Hematopoietic multipotent progenitor cell treated with erythropoietin and hydrocortisone succinate and interleukin-3 and kit ligand, for 6 days (in vitro differentiated cells): ENCODE measurements at regions not wholly inside any gene's neighbourhood (a gene's known extent, or its start where the extent isn't known, plus 50 kb on each side); places are given as distances from the start of the nearest gene placed in this dataset.
A peak's percentile ranks its signal among the peaks of the same experiment; 100 is the strongest.
"Not testable (repeated sequence)": the region's sequence is repeated elsewhere in the genome, so short reads cannot be mapped to it uniquely, and the experiment has no call there.

Experiments used
- DNase-seq: peaks from one replicate; pipeline ENCODE4 v3.0.0-alpha.2; 2015

DNA sequence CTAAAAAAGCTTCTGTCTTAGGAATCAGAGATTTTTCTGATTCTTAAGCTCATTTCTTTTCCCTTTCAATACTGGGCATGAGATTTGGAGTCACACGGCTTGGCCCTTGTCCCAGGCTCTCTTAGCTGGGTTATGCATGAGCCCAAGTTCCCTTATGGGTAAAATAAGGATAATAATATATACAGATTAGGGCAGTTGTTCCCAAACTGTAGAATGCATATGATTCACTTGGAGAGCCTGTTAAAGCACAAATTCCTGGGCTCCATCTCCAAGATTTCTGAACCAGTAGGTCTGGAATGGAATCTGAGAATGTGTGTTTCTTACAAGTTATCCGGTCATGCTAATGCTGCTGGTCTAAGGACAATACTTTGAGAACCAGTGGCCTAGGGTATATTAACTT is 154.0 kb downstream of the REEP3 start:
- no peak for DNase-seq

- DNase-seq = no peak
Observed at GRCh38 chr10:63677001-63677400, 155.8 kb downstream of the REEP3 start.

DNA sequence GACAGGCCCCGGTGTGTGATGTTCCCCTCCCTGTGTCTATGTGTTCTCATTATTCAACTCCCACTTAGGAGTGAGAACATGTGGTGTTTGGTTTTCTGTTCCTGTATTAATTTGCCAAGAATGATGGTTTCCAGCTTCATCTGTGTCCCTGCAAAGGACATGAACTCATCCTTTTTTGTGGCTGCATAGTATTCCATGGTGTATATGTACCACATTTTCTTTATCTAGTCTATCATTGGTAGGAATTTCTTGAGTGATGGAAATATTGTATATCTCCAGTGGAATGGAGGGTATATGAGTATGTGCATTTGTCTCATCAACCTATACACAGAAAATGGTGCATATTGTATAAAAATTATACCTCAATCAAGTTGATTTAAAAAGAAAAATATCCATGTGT is 159.3 kb downstream of the REEP3 start:
- DNase-seq = not testable (repeated sequence)

DNA sequence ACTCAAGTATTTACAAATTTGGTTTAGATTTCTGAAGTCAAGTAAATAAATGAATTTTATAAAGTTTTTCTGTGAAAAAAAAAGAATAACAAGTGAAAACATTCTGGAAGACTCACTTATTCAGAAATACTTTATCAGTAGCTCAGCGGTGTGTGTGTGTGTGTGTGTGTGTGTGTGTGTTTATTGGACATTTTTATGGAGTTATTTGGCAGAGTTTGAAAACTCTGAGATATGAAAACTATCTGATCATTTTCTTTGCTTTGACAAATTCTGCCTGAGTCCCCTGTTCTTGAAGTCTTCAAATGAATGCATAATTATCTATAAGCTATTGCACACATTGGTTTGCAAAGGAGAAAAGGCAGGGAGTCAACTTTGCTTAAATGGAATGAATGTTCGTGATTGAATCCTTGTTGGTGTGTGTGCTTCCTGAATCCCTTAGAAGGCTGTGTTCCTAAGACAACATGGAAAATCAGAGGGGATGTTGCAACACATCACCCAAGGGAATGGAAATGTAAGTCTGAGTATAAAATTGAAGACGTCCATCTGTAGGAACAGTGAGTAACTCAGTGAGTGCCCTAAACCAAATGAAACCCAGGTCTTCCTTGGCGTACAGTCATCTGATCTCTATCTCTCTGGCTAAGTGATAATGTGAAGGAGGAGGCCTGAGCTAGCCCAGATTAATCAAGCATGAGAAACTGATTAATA is 160.9 kb downstream of the REEP3 start:
- DNase-seq = no peak

DNA sequence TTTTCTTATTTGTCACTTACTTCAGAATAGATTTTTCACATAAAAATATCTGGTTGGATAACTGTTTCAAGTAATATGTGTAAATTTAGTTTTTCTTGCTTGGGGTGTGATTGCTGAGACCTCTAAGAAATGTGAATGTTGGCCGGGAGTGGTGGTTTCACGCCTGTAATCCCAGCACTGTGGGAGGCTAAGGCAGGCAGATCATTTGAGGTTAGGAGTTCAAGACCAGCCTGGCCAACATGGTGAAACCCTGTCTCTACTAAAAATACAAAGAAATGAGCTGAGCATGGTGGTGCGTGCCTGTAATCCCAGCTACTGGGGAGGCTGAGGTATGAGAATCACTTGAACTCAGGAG is 161.5 kb downstream of the REEP3 start:
- DNase-seq = not testable (repeated sequence)

- DNase-seq = peak; percentile 3
Observed at GRCh38 chr10:63683223-63683622, 162.0 kb downstream of the REEP3 start.

DNA sequence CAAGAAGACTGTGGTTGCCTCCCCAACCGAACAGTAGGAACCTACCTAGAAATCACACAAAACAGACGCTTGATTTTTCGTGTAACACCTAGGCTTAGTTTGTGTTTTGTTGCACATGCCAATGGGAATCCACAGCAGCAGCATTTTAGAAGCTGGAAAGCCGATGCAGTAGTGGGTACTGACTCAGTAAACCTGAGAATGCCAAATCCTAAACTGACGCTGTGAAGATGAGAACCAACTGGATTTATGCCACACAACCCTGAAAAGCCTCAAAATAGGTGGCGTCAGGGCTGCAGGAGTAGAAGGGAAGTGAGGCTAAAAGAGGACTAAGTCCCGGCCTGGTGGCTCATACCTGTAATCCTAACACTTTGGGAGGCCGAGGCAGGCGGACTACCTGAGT is 162.5 kb downstream of the REEP3 start:
- no peak for DNase-seq

DNA sequence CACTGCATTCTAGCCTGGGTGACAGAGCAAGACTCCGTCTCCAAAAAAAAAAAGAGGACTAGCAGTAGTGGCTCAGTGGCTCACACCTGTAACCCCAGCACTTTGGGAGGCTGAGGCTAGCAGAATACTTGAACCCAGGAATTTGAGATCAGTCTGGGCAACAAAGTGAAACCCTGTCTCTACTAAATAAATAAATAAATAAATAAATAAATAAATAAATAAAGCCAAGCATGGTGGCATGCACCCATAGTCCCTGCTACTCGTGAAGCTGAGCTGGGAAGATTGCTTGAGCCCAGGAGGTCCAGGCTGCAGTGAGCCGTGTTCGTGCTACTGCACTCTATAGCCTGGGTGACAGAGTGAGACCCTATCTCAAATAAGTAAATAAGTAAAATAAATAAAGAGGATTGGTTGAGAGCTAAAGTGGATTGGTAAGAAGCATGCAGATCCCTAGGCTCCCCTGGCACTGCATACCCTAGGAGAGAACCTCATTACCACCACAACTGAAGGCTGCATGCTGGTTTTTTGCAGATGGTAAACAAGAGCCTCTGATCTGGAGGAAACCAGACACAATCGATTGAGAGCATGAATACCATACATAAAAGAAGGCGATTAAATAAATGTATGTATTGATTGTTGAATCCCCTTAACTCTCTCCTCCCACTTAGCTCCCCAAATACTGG is 163.2 kb downstream of the REEP3 start:
- DNase-seq = no peak

GRCh38 chr10:63689768-63690167 is 168.6 kb downstream of the REEP3 start:
- DNase-seq = no peak

- no peak for DNase-seq
Observed at GRCh38 chr10:63692220-63692896, 171.2 kb downstream of the REEP3 start.

DNA sequence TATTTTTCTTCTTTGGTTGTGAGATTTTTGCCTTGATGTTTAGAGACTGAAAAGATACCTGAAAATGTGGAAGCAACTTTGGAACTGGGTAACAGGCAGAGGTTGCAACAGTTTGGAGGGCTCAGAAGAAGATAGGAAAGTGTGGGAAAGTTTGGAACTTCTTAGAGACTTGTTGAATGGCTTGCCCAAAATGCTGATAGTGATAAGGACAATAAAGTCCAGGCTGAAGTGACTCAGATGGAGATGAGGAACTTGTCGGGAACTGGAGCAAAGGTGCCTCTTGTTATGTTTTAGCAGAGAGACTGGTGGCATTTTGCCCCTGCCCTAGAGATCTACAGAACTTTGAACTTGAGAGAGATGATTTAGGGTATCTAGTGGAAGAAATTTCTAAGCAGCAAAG is 171.8 kb downstream of the REEP3 start:
- DNase-seq = not testable (repeated sequence)

DNA sequence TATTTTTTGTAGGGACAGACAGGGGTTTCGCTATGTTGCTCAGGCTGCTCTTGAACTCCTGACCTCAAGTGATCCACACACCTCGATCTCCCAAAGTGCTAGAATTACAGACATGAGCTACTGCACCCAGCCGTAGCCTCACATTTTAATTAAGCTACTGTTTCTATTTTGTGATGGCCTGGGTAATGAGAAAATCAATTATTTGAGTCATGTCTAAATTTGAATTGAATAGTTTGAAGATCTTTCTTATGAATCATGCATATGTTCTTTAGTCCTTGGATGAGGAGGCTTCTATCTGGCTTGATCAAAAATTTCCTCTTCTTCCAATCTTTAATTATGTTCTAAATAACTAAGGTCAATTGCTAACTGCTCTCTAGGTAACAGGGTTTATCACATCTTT is 175.0 kb downstream of the REEP3 start:
- DNase-seq = no peak

GRCh38 chr10:63697956-63698786 is 177.0 kb downstream of the REEP3 start:
- no peak for DNase-seq

- no peak for DNase-seq
Observed at GRCh38 chr10:63698787-63699150, 177.6 kb downstream of the REEP3 start.

DNA sequence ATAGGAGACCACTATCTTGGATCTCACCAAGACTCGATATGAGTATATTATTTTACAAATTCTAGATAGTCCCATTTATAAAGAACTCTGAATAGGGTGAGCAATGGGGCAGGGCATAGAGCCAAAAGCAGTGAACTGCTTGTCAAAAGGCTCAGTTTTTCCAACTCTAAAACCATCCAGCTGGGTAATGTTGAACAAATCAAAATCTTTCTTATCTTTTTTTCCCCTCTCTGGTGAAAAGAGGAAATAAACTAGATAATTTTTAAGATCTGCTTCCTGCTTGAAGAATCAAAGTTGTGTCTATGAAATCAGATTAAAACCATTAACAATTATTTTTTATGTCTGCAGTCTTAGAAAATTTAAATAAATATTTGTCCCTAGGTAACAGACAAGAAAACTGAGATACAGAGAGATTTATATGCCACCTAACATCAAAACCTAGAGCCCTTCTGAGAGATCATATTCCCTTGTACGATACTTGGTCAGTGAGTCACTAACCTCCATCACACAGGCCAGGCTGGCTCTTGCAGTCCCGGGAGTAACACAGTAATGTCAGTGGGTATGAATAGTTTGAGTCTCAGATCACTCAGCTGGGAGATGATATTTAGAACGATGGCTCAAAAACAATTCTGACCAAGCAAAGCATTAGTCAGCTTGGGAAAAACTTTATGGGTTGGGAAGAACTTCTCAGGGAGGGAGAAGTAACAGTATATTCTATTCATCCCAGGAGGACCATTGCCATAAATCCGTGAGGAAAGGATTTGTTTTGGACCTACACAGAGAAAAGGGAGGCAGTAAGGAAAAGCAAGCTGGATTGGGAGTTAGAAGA is 178.8 kb downstream of the REEP3 start:
- no peak for DNase-seq

- no peak for DNase-seq
Observed at GRCh38 chr10:63700631-63701156, 179.5 kb downstream of the REEP3 start.

DNA sequence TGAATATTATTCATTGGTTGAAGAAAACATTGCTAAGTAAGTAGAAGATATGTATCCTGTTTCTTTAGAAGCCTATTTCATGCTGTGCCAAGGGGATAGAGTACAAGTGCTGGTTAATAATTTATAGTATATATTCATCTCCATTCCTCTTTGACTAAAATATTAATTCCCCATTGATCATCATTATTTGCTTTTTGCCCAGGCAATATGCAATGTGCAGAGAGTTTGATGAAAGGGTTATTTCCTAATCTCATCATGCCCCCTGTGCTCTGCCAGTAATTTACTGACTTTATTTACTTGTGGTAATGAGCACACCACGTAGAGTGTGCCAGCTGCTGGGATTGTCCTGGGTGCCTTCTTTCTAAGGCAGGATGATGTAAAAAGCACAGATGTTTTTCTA is 180.9 kb downstream of the REEP3 start:
- no peak for DNase-seq

GRCh38 chr10:63703113-63703670 is 182.0 kb downstream of the REEP3 start:
- peak; percentile 53 for DNase-seq

GRCh38 chr10:63703740-63704345 is 182.6 kb downstream of the REEP3 start:
- DNase-seq = no peak

- DNase-seq = no peak
Observed at GRCh38 chr10:63707254-63707910, 186.2 kb downstream of the REEP3 start.

DNA sequence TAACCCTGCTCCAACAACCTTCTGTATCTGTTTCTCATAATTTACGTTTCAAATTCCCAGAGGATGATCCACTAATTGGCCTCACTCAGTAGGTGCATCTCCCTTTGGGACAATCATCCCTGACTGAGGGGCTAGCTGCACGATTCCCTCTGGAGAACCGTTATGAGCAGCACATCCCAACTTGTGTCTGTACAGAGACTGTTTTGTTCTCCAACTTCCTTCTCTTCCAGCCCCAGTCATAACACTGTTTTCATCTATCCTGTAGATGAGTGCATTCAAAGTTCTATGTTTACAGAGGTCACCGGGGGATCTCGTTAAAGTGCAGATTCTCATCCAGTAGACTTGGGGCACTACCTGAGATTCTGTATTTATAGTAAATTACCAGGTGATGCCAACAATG is 187.2 kb downstream of the REEP3 start:
- no peak for DNase-seq
